HG03520 (cell line): ENCODE measurements at regions not wholly inside any gene's neighbourhood (a gene's known extent, or its start where the extent isn't known, plus 50 kb on each side); places are given as distances from the start of the nearest gene placed in this dataset.

Source experiments
- ATAC-seq: cut with Tn5 transposase; IDR thresholded peaks from one replicate; pipeline ENCODE4 v1.9.1; 2021; ENCODE audit warnings: mild to moderate bottlenecking, moderate library complexity; ENCODE audit not compliant: unreplicated experiment

DNA sequence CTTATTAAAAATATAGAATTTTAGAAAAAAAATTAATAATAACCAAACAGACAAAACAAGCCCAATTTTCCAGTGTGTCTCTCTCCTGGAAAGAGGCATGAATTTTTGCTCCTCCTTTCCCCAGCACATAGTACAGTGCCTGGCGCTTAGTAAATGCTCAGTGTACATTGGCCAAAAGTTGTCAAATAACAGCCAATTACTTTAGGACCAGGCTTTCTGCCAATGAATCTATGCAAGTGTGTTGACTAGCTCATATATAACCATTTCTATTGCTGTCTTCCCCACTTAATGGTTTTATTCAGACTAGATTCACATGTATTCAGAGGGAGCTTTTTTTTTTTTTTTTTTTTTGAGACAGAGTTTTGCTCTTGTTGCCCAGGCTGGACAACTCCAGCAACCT lies 120.1 kb upstream of the CD180 start:
- no peak for ATAC-seq

- no peak for ATAC-seq
Measured at GRCh38 chr5:67315082-67315989, 118.7 kb upstream of the CD180 start.

DNA sequence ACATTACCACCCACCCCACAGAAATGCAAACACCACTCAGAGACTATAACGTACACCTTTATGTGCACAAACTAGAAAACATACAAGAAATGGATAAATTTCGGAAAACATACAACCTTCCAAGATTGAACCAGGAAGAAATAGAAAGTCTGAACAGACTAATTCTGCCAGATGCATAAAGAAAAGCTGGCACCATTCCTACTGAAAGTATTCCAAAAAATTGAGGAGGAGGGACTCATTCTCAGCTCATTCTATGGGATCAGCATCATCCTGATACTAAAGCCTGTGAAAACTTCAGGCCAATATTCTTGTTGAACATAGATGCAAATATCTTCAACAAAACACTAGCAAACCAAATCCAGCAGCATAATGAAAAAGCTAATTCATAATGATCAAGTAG lies 115.1 kb upstream of the CD180 start:
- no peak for ATAC-seq

GRCh38 chr5:67311208-67311607 lies 114.6 kb upstream of the CD180 start:
- no peak for ATAC-seq

- no peak for ATAC-seq
Measured at GRCh38 chr5:67310740-67311139, 114.1 kb upstream of the CD180 start.

GRCh38 chr5:67310169-67310568 lies 113.6 kb upstream of the CD180 start:
- no peak for ATAC-seq

- no peak for ATAC-seq
Measured at GRCh38 chr5:67308988-67309688, 112.5 kb upstream of the CD180 start.

DNA sequence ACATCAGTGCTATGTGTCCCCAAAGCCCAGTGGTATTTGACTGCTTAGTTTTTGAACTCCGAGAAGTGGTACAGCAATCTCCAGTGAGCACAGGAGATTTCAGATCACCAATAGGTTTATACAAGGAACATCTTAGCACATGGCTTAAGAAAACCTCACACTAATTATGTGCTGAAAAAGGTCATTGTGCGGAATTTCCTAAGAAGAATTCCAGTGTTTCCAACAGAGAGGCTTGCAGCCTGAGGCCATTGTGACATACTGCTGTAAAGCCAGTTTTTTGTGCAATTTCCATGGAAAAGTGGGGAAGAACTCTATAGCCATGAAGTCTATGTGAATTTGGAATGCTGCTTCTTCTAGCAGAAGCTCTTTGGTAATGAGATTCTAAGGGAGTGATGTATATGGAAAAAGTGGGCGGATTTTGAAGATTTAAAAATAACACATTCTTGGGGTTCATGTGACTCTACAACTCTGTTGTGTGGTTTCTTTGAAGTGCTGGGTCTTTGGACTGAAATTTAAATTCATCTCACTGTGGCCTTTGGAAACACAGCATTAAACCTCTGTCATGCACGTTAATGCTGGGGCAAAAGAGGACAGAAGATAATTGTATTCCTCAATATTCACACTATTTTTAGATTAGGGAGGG lies 110.5 kb upstream of the CD180 start:
- ATAC-seq: no peak

DNA sequence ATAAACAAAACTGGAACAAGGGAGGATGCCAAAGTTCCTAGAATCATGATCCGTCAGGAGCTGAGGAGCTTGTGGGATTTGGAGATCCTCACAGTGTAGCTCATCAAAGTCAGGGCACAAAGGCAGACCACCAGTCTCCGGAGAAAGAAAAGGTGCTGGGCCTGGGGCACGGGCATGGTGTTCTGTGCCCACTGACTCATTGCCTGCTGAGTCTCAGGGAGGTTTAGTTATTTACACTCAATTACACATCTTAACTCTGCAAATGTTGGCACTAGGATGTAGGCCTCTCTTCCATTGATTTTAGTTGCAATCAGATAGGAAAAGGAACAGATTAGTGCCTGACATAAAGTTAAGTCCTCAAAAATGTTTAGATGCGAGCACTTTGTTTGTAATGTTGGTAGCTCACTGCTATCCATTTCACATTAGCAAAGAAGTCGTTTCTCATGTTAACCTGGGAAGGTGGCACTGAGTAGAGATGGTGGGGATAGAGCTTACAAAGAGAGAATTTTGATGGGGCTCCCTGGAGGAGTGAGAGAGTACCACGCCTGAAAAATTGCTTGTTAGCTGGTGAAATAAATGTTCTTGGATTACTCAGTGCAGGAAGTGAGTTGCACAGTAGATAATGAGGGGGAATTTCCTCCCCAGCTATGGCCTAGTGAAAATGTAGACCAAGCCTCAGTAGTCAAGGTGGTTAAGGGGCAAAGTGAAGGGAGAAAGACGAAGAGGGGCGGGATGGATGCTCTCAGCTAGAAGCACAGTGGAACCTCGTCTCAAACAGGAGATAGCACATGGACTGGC lies 109.5 kb upstream of the CD180 start:
- no peak for ATAC-seq

DNA sequence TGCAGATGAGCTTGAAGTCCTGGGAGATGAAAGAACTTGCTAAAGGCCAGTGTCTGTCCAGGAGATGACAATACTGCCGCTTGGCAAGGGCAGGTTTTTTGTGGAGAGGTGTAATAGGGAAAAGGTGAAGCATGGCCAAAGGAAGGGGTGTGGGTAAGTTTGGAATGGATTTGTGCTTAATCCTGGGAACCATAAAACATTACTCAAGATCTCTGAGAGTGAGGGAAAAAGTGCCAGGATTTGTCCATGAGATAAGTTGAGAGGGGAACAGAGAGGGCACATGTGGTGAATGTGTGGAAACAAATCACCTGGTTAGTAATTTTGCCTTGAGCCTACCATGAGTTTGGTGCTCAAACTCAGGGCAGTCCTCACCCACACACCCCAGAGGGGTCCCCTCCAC lies 108.8 kb upstream of the CD180 start:
- ATAC-seq: no peak

DNA sequence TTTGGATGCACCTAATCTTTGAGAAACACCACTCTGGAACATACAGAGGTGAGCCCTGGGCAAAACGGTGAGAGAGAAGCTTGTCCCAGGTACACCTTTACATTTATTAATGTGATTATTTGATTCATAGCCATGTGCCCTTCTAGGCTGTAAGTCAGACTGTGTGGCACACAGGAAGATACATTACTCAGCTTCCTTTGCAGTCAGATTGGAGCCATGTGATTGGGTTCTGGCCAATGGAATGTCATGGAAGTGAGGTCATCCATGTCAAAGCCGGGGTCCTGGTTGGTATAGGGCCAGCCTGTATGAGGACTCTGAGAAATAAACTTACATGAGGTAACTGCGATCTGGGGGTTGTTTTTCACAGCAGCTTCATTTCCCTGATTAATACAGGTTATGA lies 106.8 kb upstream of the CD180 start:
- no peak for ATAC-seq

DNA sequence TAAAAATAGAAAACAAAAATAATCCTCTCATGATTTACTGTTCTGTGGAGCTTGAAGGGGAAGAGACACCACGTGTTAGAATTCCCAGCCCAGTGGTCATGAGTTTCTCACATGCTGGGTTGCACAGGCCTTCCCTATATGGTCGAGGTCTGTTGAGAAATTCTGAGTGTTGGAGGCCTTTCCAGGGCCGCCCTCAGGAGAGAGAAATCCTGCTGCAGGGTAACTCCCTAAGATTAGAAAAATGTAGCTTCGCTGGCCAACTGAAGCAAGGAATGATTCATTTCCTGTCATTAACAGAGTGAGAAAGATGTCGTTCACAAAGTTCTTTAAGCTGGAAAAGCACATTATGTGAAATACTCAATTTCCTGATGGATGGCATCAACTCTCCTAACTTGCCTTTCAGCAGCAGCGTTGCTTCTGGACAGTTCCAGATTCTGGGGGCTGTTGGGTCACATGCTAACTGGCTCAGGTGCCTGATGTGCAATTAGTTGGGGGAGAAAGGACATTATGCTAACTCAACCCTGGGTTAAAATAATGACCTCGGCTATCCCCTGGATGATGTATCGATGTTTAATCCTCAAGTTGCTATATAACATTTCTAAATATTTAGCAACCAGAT lies 104.8 kb upstream of the CD180 start:
- no peak for ATAC-seq

- no peak for ATAC-seq
Measured at GRCh38 chr5:67300326-67300725, 103.7 kb upstream of the CD180 start.

DNA sequence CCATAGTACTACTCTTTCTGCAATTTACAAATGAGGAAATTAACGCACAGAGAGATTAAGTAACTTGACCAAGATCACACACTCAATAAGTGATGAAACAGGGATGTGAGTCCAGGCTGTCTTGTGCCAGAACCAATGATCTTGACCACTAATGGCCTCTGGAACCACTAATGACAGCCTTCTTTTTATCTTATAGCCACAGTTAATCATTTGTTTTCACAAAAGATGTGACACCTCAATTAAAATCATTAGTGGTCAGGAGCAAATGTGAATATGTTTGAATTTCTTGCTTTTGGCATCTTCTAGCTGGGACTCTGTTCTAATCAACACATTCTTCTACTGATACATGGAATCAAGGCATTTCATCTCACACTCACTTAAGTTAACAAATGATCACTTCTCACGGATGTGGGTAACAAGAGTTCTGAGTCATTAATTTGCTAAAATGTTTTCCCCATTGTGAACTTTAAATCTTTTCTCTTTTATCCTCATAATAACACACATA lies 102.7 kb upstream of the CD180 start:
- no peak for ATAC-seq

DNA sequence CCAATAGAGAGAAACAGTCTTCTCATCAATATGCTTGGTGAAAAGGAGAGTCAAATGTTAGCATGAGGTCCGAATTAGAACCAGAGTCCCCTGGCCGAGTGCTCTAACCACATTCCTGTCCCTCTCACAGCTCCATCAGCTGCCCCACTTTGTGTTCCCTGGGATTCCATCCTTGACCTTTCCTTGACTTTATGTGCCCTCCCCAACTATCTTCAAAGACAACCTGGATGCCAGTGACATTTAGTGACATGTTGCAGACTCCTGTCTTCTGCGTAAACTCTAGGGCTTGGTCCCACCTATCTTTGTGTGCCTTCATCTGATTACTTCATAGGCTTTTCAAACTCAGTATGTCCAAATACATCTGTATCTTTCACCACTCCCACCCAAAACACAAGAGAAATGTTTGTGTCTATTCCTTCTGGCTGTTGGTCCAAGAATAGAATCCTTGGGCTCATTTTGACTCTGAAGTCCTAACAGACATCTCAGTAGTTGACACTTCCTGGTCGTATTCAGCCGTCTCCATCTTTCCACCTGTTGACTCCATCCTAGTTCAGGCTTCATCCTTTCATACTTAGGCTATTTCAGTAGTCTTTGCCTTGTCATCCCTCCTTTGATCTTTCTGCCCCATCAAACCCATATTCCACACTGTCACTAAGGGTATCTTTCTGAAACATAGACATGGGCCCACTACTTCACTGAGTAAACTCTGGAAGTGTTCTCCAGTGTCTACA lies 101.4 kb upstream of the CD180 start:
- ATAC-seq: no peak

- ATAC-seq: no peak
Measured at GRCh38 chr5:67297376-67297775, 100.8 kb upstream of the CD180 start.

- ATAC-seq: no peak
Measured at GRCh38 chr5:67294266-67294938, 97.8 kb upstream of the CD180 start.

- ATAC-seq: no peak
Measured at GRCh38 chr5:67293226-67293625, 96.6 kb upstream of the CD180 start.
